Fibroblast of villous mesenchyme (primary cell): ENCODE measurements at regions not wholly inside any gene's neighbourhood (a gene's known extent, or its start where the extent isn't known, plus 50 kb on each side); places are given as distances from the start of the nearest gene placed in this dataset.

Source experiments
- DNase-seq: peaks from one replicate; pipeline ENCODE4 v3.0.0-alpha.2; 2010; ENCODE audit warnings: low read depth
- H3K4me3 ChIP-seq: 2 replicates; pipeline ENCODE4 v1.5.1; 2011; ENCODE audit warnings: low read depth, mild to moderate bottlenecking, low read length
- TF ChIP-seq, protein P1 (sequence below): IDR thresholded peaks from 2 replicates; pipeline ENCODE4 v1.5.1; 2012; ENCODE audit warnings: low read depth, mild to moderate bottlenecking, low read length; ENCODE audit not compliant: insufficient read depth

DNA sequence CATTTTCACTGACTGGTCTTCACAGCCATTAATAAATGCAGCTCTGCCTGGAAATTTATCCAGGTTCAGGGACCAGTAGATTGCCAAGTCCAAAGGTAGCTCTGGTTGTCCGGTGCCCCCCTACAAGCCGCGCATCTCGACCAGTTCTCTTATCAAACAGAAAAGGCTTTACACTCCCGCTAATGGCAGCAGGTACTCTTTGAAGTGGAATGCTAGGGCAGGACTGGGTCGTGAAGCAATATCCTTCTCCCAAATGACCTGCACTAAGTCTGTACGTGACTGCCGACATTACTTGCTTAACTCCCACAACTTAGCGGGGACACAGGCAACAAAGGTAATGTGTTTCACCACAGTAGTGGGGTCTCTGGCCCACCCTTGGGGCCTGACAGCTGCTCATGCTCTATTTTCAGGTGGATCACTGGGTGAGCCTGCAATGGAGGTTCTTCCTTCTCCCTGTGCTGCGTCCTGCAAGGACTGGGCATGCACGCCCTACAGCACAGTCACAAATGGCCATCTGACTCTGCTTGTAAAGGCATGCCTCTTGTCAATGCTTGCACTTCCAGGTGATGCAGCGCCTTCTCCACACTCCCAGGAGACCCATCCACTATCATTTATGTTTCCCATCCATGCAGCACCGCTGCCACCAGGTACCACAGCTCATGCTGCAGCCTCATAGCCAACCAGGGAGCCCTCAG, 96.1 kb upstream of the CTSC start:
- H3K4me3 ChIP-seq = no peak overlapping the region
- no peak for DNase-seq
- TF ChIP-seq, protein P1, sequence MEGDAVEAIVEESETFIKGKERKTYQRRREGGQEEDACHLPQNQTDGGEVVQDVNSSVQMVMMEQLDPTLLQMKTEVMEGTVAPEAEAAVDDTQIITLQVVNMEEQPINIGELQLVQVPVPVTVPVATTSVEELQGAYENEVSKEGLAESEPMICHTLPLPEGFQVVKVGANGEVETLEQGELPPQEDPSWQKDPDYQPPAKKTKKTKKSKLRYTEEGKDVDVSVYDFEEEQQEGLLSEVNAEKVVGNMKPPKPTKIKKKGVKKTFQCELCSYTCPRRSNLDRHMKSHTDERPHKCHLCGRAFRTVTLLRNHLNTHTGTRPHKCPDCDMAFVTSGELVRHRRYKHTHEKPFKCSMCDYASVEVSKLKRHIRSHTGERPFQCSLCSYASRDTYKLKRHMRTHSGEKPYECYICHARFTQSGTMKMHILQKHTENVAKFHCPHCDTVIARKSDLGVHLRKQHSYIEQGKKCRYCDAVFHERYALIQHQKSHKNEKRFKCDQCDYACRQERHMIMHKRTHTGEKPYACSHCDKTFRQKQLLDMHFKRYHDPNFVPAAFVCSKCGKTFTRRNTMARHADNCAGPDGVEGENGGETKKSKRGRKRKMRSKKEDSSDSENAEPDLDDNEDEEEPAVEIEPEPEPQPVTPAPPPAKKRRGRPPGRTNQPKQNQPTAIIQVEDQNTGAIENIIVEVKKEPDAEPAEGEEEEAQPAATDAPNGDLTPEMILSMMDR = no peak

GRCh38 chr11:88431675-88432341, 94.3 kb upstream of the CTSC start:
- DNase-seq = no peak
- H3K4me3 ChIP-seq = no peak overlapping the region
- TF ChIP-seq, protein P1 = no peak

DNA sequence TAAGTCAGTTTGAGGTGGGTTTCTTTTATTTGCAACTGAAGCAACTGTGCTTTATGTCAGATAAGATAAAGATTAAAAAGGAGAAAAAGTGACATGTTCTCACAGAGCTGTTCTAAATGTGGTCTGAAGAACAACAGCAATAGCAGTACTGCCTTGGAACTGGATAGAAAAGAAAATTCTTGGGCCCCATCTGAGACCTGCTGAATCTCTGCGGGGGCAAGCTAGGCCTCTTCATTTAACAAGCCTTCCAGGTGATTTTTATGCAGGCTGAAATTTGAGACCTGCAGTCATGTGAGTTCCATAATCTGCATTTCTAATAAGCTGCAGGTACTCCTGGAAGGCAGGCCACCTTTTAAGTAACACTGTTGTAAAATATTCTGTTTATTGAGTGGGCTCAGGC, 91.4 kb upstream of the CTSC start:
- no peak for DNase-seq
- TF ChIP-seq, protein P1 = no peak
- no peak overlapping the region for H3K4me3 ChIP-seq

- DNase-seq = no peak
- no peak overlapping the region for H3K4me3 ChIP-seq
- TF ChIP-seq, protein P1 = no peak
Observed at GRCh38 chr11:88427719-88428118, 90.2 kb upstream of the CTSC start.

DNA sequence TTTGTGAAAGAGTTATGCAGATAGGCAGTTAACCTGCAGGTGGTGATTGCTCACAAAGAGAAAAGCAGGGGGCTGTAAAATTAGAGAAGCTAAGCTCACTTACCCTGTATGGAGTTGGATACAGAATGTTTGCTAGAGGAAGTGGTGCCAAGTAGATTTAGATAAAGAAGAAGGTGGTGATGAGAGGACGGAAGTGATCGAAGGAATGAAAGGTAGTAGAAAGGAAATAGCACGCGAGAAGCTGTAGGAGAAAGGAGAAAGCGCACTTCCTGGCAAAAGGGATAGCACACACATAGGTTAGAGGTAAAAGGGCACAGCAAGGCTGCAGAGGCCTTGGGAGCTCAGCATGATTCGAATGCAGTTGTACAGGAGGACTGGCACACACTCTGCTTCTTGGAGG, 87.3 kb upstream of the CTSC start:
- TF ChIP-seq, protein P1 = no peak
- no peak for DNase-seq
- no peak overlapping the region for H3K4me3 ChIP-seq

DNA sequence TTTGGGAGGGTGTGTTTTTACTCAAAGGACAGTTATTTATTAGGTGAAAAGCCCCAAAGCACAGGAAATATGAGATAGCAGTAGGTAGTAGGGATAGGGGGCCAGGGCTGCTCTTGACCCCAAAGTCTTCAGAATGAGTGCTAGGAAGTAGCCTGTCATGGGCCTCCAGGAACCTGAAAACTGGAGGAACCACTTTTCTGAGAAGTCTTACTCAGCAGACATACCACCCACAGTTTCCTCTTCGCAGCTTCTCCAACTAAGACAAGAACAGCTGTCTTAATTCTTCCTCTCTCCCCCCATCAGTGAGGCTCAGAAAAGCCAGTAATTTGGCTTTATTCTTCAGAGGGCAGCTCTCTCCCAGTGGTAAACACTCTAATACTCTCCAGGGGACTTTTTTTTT, 84.0 kb upstream of the CTSC start:
- H3K4me3 ChIP-seq = no peak overlapping the region
- TF ChIP-seq, protein P1 = no peak
- peak; percentile 47 for DNase-seq
